ENCODE measurements at regions not wholly inside any gene's neighbourhood (a gene's known extent, or its start where the extent isn't known, plus 50 kb on each side); places are given as distances from the start of the nearest gene placed in this dataset.

GRCh38 chr7:67962863-67963262, 966.2 kb downstream of the TYW1 start:
- no peaks in the 10 kb centered on the region for H3K4me1 ChIP-seq (ENCODE audit: control insufficient read depth in 4 of 4, insufficient read depth in 4 of 4, low read length in 3 of 4)
- H3K36me3 ChIP-seq (ENCODE audit: control insufficient read depth in 4 of 4, insufficient read depth in 3 of 4, low read depth in 1 of 4, low read length in 3 of 4), result no peaks in the 10 kb centered on the region
- H3K4me3 ChIP-seq (ENCODE audit: low read depth in 1 of 3, low read length in 3 of 3), result no peak overlapping the region
- no peak overlapping the region for H3K9ac ChIP-seq (ENCODE audit: low read depth in 1 of 2, low read length in 2 of 2)
- 89% methylated on average over 1 of the region's 1 CpG for WGBS
- peaks cover 0 to 5% (median 1%) of the 10 kb centered on the region in 4 donors for H3K9me3 ChIP-seq (ENCODE audit: control insufficient read depth in 4 of 4, low read length in 3 of 4)
- H3K27me3 ChIP-seq (ENCODE audit: control insufficient read depth in 4 of 4, insufficient read depth in 4 of 4, low read length in 3 of 4), result no peaks in the 10 kb centered on the region
- no peak for DNase-seq (ENCODE audit: low spot score)
- no peak for TF ChIP-seq FOXA1 (IDR thresholded peaks at IDR 0.05)
- TF ChIP-seq FOXA2 (IDR thresholded peaks at IDR 0.05), result no peak
- TF ChIP-seq ZBTB33 (IDR thresholded peaks at IDR 0.05), result no peak
- no peak for TF ChIP-seq EGR1 (IDR thresholded peaks at IDR 0.05; ENCODE audit: low read depth in 2 of 2)
- no peak for TF ChIP-seq TAF1 (conservative IDR thresholded peaks at IDR 0.05)
- no peak for TF ChIP-seq SP1 (IDR thresholded peaks at IDR 0.05)
- TF ChIP-seq HNF4G (IDR thresholded peaks at IDR 0.05), result no peak
- H3K27ac ChIP-seq (ENCODE audit: low read depth in 1 of 2, low read length in 2 of 2), result no peak overlapping the region

- WGBS, result 92% methylated on average over 3 of the region's 3 CpGs
- no peak overlapping the region for H3K4me3 ChIP-seq (ENCODE audit: low read depth in 1 of 3, low read length in 3 of 3)
- TF ChIP-seq FOXA2 (IDR thresholded peaks at IDR 0.05), result no peak
Observed at GRCh38 chr7:67976490-67976889, 979.9 kb downstream of the TYW1 start.

GRCh38 chr7:67983486-67983885, 986.9 kb downstream of the TYW1 start:
- DNase-seq (ENCODE audit: low spot score), result no peak
- Histone ChIP-seq H3K27me3 (ENCODE audit: control insufficient read depth in 4 of 4, insufficient read depth in 4 of 4, low read length in 3 of 4) (no peaks in the 10 kb centered on the region), H3K27ac (ENCODE audit: low read depth in 1 of 2, low read length in 2 of 2) (no peak overlapping the region), H3K36me3 (ENCODE audit: control insufficient read depth in 4 of 4, insufficient read depth in 3 of 4, low read depth in 1 of 4, low read length in 3 of 4) (no peaks in the 10 kb centered on the region), H3K9me3 (ENCODE audit: control insufficient read depth in 4 of 4, low read length in 3 of 4) (no peaks in the 10 kb centered on the region), H3K9ac (ENCODE audit: low read depth in 1 of 2, low read length in 2 of 2) (no peak overlapping the region), H3K4me3 (ENCODE audit: low read depth in 1 of 3, low read length in 3 of 3) (no peak overlapping the region), H3K4me1 (ENCODE audit: control insufficient read depth in 4 of 4, insufficient read depth in 4 of 4, low read length in 3 of 4) (no peaks in the 10 kb centered on the region)
- 79% methylated on average over 1 of the region's 1 CpG for WGBS
- TF ChIP-seq CTCF (IDR thresholded peaks at IDR 0.05; ENCODE audit: low read depth, low read length, missing input control) (no peak), REST (IDR thresholded peaks at IDR 0.05) (no peak), HNF4G (IDR thresholded peaks at IDR 0.05) (no peak), NR2F2 (IDR thresholded peaks at IDR 0.05) (no peak), EGR1 (IDR thresholded peaks at IDR 0.05; ENCODE audit: low read depth in 2 of 2) (no peak), ZBTB33 (IDR thresholded peaks at IDR 0.05) (no peak), GABPA (IDR thresholded peaks at IDR 0.05 in 1 of 2, conservative IDR thresholded peaks at IDR 0.05 in 1 of 2) (no peak), SP1 (IDR thresholded peaks at IDR 0.05) (no peak), HNF4A (conservative IDR thresholded peaks at IDR 0.05) (no peak), RXRA (IDR thresholded peaks at IDR 0.05) (no peak), RAD21 (IDR thresholded peaks at IDR 0.05) (no peak)

More at GRCh38 chr7:67976490-67976889, 979.9 kb downstream of the TYW1 start:
- Histone ChIP-seq H3K27me3 (ENCODE audit: control insufficient read depth in 4 of 4, insufficient read depth in 4 of 4, low read length in 3 of 4) (no peaks in the 10 kb centered on the region), H3K27ac (ENCODE audit: low read depth in 1 of 2, low read length in 2 of 2) (no peak overlapping the region), H3K4me1 (ENCODE audit: control insufficient read depth in 4 of 4, insufficient read depth in 4 of 4, low read length in 3 of 4) (no peaks in the 10 kb centered on the region), H3K36me3 (ENCODE audit: control insufficient read depth in 4 of 4, insufficient read depth in 3 of 4, low read depth in 1 of 4, low read length in 3 of 4) (no peaks in the 10 kb centered on the region), H3K9me3 (ENCODE audit: control insufficient read depth in 4 of 4, low read length in 3 of 4) (no peaks in the 10 kb centered on the region), H3K9ac (ENCODE audit: low read depth in 1 of 2, low read length in 2 of 2) (no peak overlapping the region)
- DNase-seq (ENCODE audit: low spot score), result no peak
